Transverse colon (tissue), 4 donors: ENCODE measurements at regions not wholly inside any gene's neighbourhood (a gene's known extent, or its start where the extent isn't known, plus 50 kb on each side); places are given as distances from the start of the nearest gene placed in this dataset.

ENCODE experiments used
- DNase-seq: peaks from one replicate; pipeline ENCODE4 v3.0.0-alpha.2; 2019
- H3K27ac ChIP-seq, 4 donors: fragments of 200-600 bp; sonication (generic); 2 replicates each; pipeline ENCODE4 v1.5.1; 2016 to 2018; ENCODE audit warnings: inconsistent platforms in 4 of 4
- H3K27me3 ChIP-seq: fragments of 200-600 bp; sonication (generic); 2 replicates; pipeline ENCODE4 v1.5.1; 2017; ENCODE audit warnings: inconsistent platforms
- H3K36me3 ChIP-seq, 4 donors: fragments of 200-600 bp; sonication (generic); 2 replicates each; pipeline ENCODE4 v1.5.1; 2017 to 2019; ENCODE audit warnings: inconsistent platforms in 4 of 4
- H3K4me1 ChIP-seq, 4 donors: fragments of 200-600 bp; sonication (generic); 2 replicates each; pipeline ENCODE4 v1.5.1; 2017 to 2020; ENCODE audit warnings: inconsistent platforms in 4 of 4
- H3K4me3 ChIP-seq, 4 donors: fragments of 200-600 bp; sonication (generic); 1 replicate in 1 of 4; 2 replicates in 3 of 4; pipeline versions ENCODE4 v1.5.1 to v1.6.1; 2017 to 2019; ENCODE audit warnings: inconsistent platforms in 4 of 4
- H3K9me3 ChIP-seq, 2 donors: fragments of 200-600 bp; sonication (generic); 2 replicates each; pipeline ENCODE4 v1.5.1; 2017 to 2019; ENCODE audit warnings: inconsistent platforms in 2 of 2
- CTCF ChIP-seq, 5 experiments: fragments of 200-600 bp in 3 of 5; fragments of 450-650 bp in 2 of 5; sonication (generic) in 3 of 5; IDR thresholded peaks; 1 replicate in 2 of 5; 2 replicates in 3 of 5; pipeline ENCODE4 v1.5.1; 2016 to 2017; ENCODE audit warnings: antibody characterized with exemption in 5 of 5, inconsistent platforms in 3 of 5, mild to moderate bottlenecking in 2 of 5, moderate library complexity in 1 of 5
- EP300 ChIP-seq: sonication (generic); formaldehyde crosslinking; IDR thresholded peaks from one replicate; pipeline ENCODE4 v1.6.1; 2017; ENCODE audit warnings: antibody characterized with exemption, low read depth
- POLR2A ChIP-seq: fragments of 450-650 bp; IDR thresholded peaks from one replicate; pipeline ENCODE4 v1.6.1; 2016; ENCODE audit warnings: antibody characterized with exemption, mild to moderate bottlenecking, moderate library complexity
- POLR2AphosphoS5 ChIP-seq, 3 donors: sonication (generic); formaldehyde crosslinking; IDR thresholded peaks; one replicate each; pipeline ENCODE4 v1.6.1; 2016; ENCODE audit warnings: antibody characterized with exemption in 3 of 3
- WGBS, 2 donors: methylation state at CpG; one replicate each; pipeline ENCODE4 v1.1.5; 2018; ENCODE audit warnings: low coverage in 1 of 2; 5-methylcytosine and 5-hydroxymethylcytosine counted together
- in situ Hi-C, 4 donors: fragments of 200-750 bp; cut with MboI; loops; one replicate each; pipeline versions ENCODE4 v1.15.0 to v1.15.1; 2017; ENCODE audit warnings: low sequenced_read_pairs in 3 of 4, low pct_ligation_motif_present in 1 of 4, low pct_unique_long_range_greater_than_20kb in 1 of 4
- intact Hi-C: fragments of 100-400 bp; cut with DNase I; formaldehyde crosslinking; loops from one replicate; pipeline ENCODE4 v1.15.1; 2023; ENCODE audit warnings: low total_unique reads

- TF ChIP-seq CTCF (IDR thresholded peaks at IDR 0.05) (no peak), EP300 (no peak), POLR2AphosphoS5 (IDR thresholded peaks at IDR 0.05) (no peak), POLR2A (no peak)
- Histone ChIP-seq H3K4me3 (no peak overlapping the region), H3K4me1 (no peaks in the 10 kb centered on the region), H3K27me3 (no peaks in the 10 kb centered on the region), H3K9me3 (no peaks in the 10 kb centered on the region), H3K36me3 (no peaks in the 10 kb centered on the region), H3K27ac (no peak overlapping the region)
- intact Hi-C loops (no loop called here), in situ Hi-C loops (no loop called here)
- no peak for DNase-seq
- WGBS, 2 donors, result 77 to 80% methylated on average over 13 to 14 of the region's 14 CpGs
Measured at GRCh38 chr7:68748934-68749900, 849.1 kb upstream of the AUTS2 start.

- Histone ChIP-seq H3K36me3 (no peaks in the 10 kb centered on the region), H3K27ac (no peak overlapping the region), H3K4me1 (no peaks in the 10 kb centered on the region), H3K4me3 (no peak overlapping the region), H3K9me3 (no peaks in the 10 kb centered on the region), H3K27me3 (no peaks in the 10 kb centered on the region)
- WGBS, 2 donors, result 65 to 86% methylated on average over 3 to 5 of the region's 5 CpGs
- no peak for DNase-seq
- TF ChIP-seq EP300, result no peak
- TF ChIP-seq POLR2A, result no peak
- TF ChIP-seq CTCF (IDR thresholded peaks at IDR 0.05), result no peak
- intact Hi-C loops, result no loop called here
- in situ Hi-C loops, result no loop called here
Measured at GRCh38 chr7:68752485-68753178, 845.6 kb upstream of the AUTS2 start.

- DNase-seq, result no peak
- in situ Hi-C loops (no loop called here), intact Hi-C loops (no loop called here)
- H3K4me1 ChIP-seq, result no peaks in the 10 kb centered on the region
- no peak overlapping the region for H3K4me3 ChIP-seq
- TF ChIP-seq EP300, result no peak
- TF ChIP-seq POLR2A, result no peak
- no peak for TF ChIP-seq CTCF (IDR thresholded peaks at IDR 0.05)
- H3K27me3 ChIP-seq, result no peaks in the 10 kb centered on the region
- H3K27ac ChIP-seq, result no peak overlapping the region
- H3K9me3 ChIP-seq, result no peaks in the 10 kb centered on the region
- H3K36me3 ChIP-seq, result no peaks in the 10 kb centered on the region
- WGBS, 2 donors, result 80 to 84% methylated on average over 2 of the region's 2 CpGs
Measured at GRCh38 chr7:68754414-68754813, 843.9 kb upstream of the AUTS2 start.

- Histone ChIP-seq H3K4me1 (no peaks in the 10 kb centered on the region), H3K4me3 (no peak overlapping the region), H3K36me3 (no peaks in the 10 kb centered on the region), H3K9me3 (no peaks in the 10 kb centered on the region), H3K27ac (no peak overlapping the region), H3K27me3 (no peaks in the 10 kb centered on the region)
- intact Hi-C loops, result no loop called here
- 56 to 65% methylated on average over 4 of the region's 4 CpGs for WGBS, 2 donors
- no peak for TF ChIP-seq CTCF (IDR thresholded peaks at IDR 0.05)
- no peak for TF ChIP-seq EP300
- no peak for TF ChIP-seq POLR2AphosphoS5 (IDR thresholded peaks at IDR 0.05)
- no peak for TF ChIP-seq POLR2A
- no peak for DNase-seq
- in situ Hi-C loops, result no loop called here
Measured at GRCh38 chr7:68756986-68757495, 841.2 kb upstream of the AUTS2 start.
